22Rv1 (cell line): ENCODE measurements at regions not wholly inside any gene's neighbourhood (a gene's known extent, or its start where the extent isn't known, plus 50 kb on each side); places are given as distances from the start of the nearest gene placed in this dataset.

Experiments used
- ZFX ChIP-seq: fragments of 450-650 bp; IDR thresholded peaks from 2 replicates; pipeline ENCODE4 v1.6.1; 2017; ENCODE audit warnings: antibody characterized with exemption, borderline replicate concordance
- TF ChIP-seq, protein P1 (sequence below): fragments of 450-650 bp; IDR thresholded peaks from 2 replicates; pipeline ENCODE4 v1.5.1; 2017; ENCODE audit warnings: mild to moderate bottlenecking

DNA sequence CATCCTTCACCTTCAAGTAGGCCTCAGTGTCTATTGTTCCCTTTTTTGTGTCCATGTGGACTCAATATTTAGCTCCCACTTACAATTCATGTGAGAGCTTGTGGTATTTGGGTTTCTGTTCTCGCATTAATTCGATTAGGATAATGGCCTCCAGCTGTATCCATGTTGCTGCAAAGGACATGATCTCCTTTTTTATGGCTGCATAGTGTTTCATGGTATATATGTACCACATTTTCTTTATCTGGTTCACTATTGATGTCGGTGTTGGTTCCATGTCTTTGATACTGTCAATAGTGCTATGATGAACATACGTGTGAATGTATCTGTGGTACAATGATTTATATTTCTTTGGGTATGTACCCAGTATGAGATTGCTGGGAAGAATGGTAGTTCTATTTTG, 113.7 kb downstream of the FGF18 start:
- TF ChIP-seq, protein P1, sequence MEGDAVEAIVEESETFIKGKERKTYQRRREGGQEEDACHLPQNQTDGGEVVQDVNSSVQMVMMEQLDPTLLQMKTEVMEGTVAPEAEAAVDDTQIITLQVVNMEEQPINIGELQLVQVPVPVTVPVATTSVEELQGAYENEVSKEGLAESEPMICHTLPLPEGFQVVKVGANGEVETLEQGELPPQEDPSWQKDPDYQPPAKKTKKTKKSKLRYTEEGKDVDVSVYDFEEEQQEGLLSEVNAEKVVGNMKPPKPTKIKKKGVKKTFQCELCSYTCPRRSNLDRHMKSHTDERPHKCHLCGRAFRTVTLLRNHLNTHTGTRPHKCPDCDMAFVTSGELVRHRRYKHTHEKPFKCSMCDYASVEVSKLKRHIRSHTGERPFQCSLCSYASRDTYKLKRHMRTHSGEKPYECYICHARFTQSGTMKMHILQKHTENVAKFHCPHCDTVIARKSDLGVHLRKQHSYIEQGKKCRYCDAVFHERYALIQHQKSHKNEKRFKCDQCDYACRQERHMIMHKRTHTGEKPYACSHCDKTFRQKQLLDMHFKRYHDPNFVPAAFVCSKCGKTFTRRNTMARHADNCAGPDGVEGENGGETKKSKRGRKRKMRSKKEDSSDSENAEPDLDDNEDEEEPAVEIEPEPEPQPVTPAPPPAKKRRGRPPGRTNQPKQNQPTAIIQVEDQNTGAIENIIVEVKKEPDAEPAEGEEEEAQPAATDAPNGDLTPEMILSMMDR: no peak
- TF ChIP-seq ZFX: no peak
